Fibroblast of lung (primary cell): ENCODE measurements at regions not wholly inside any gene's neighbourhood (a gene's known extent, or its start where the extent isn't known, plus 50 kb on each side); places are given as distances from the start of the nearest gene placed in this dataset.

Source experiments
- CTCF ChIP-seq, 2 donors: IDR thresholded peaks in 1 of 2; conservative IDR thresholded peaks in 1 of 2; 1 replicate in 1 of 2; 2 replicates in 1 of 2; pipeline ENCODE4 v1.5.1; 2011 to 2012; ENCODE audit warnings: low read length in 2 of 2, control low read depth in 1 of 2, inconsistent platforms in 1 of 2, low read depth in 1 of 2, mild to moderate bottlenecking in 1 of 2
- EZH2 ChIP-seq: IDR thresholded peaks from 2 replicates; pipeline ENCODE4 v1.5.1; 2012; ENCODE audit warnings: low read length, control low read depth, mild to moderate bottlenecking; ENCODE audit errors: missing control alignments

DNA sequence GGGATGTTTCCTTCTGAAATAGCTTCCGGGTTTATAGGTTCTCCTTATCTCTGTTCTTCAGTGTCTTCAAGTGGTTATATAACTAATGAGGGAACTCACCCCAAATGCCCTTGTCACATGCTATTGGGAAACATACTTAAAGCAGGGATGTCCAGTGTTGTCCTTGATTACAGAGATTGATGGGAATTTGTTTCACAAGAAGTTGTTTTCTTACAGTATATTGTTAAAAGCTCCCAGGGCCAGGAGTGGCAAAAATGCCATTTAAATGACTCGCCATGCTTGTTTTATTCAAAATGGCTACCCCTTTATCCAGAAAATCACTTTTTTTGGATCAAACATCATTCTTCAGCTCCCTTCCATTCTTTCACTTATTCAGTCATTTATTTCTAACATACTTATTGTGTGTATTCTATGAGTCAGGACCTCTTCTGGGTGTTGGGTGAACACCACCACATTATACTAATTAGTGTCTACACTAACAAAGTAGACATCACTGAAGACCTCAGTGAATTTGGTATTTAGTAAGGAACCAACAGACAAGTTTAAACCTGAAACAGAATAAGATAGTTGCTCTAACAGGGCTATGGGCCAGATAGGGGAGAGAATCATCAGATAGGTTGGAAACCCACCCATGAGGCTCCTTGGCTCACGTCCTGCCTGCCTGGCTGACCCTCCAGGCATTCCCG is 791.1 kb downstream of the MAFB start:
- TF ChIP-seq CTCF (conservative IDR thresholded peaks at IDR 0.05 in 1 of 2, IDR thresholded peaks at IDR 0.05 in 1 of 2; ENCODE audit: low read depth in 1 of 2, low read length in 2 of 2) (no peak), EZH2 (no peak)
